Kidney epithelial cell (primary cell): ENCODE measurements at regions not wholly inside any gene's neighbourhood (a gene's known extent, or its start where the extent isn't known, plus 50 kb on each side); places are given as distances from the start of the nearest gene placed in this dataset.

Source experiments
- DNase-seq: peaks from one replicate; pipeline ENCODE4 v3.0.0-alpha.2; 2010; ENCODE audit warnings: low read depth
- H3K27me3 ChIP-seq: 2 replicates; pipeline ENCODE4 v1.6.0; 2011; ENCODE audit warnings: low read length; ENCODE audit not compliant: control insufficient read depth, insufficient read depth
- H3K36me3 ChIP-seq: 2 replicates; pipeline ENCODE4 v1.5.1; 2011; ENCODE audit warnings: low read length; ENCODE audit not compliant: control insufficient read depth, insufficient read depth
- H3K4me3 ChIP-seq: 2 replicates; pipeline ENCODE4 v1.5.1; 2011; ENCODE audit warnings: low read depth, mild to moderate bottlenecking, control low read depth, low read length
- TF ChIP-seq, protein P1 (sequence below): IDR thresholded peaks from 2 replicates; pipeline ENCODE4 v1.5.1; 2011; ENCODE audit warnings: mild to moderate bottlenecking, moderate library complexity, low read length, control low read depth, inconsistent platforms; ENCODE audit not compliant: insufficient read depth, poor library complexity, severe bottlenecking

GRCh38 chr1:218521414-218522169 lies 176.5 kb downstream of the TGFB2 start:
- Histone ChIP-seq H3K4me3 (no peak overlapping the region), H3K27me3 (no peaks in the 10 kb centered on the region), H3K36me3 (no peaks in the 10 kb centered on the region)
- no peak for DNase-seq
- TF ChIP-seq, protein P1, sequence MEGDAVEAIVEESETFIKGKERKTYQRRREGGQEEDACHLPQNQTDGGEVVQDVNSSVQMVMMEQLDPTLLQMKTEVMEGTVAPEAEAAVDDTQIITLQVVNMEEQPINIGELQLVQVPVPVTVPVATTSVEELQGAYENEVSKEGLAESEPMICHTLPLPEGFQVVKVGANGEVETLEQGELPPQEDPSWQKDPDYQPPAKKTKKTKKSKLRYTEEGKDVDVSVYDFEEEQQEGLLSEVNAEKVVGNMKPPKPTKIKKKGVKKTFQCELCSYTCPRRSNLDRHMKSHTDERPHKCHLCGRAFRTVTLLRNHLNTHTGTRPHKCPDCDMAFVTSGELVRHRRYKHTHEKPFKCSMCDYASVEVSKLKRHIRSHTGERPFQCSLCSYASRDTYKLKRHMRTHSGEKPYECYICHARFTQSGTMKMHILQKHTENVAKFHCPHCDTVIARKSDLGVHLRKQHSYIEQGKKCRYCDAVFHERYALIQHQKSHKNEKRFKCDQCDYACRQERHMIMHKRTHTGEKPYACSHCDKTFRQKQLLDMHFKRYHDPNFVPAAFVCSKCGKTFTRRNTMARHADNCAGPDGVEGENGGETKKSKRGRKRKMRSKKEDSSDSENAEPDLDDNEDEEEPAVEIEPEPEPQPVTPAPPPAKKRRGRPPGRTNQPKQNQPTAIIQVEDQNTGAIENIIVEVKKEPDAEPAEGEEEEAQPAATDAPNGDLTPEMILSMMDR, result peak; percentile 29

- Histone ChIP-seq H3K27me3 (no peaks in the 10 kb centered on the region), H3K4me3 (no peak overlapping the region), H3K36me3 (no peaks in the 10 kb centered on the region)
- no peak for DNase-seq
- TF ChIP-seq, protein P1, result no peak
These were observed 179.4 kb downstream of the TGFB2 start for GRCh38 chr1:218524526-218524925.

DNA sequence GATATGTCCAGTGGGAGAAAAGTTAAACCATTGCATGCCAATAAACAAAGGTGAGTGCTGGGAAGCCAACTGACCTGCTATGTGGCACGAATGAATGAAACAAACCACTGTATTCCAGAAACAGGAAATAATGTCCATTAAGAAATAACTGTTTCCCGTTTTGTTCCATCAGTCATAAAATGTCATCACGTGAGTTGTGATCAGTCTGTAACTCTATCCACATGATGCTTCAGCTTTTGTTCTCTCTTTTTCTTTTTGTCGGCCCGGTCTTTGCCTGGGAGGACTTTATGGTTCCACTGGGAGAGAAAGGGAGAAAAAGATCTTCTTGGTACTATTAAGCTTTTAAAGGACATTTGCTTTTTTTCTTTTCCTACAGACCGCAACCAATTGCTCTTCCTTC lies 179.9 kb downstream of the TGFB2 start:
- H3K27me3 ChIP-seq, result no peaks in the 10 kb centered on the region
- DNase-seq, result no peak
- H3K4me3 ChIP-seq, result no peak overlapping the region
- H3K36me3 ChIP-seq, result no peaks in the 10 kb centered on the region
- TF ChIP-seq, protein P1, result no peak

GRCh38 chr1:218525451-218526197 lies 180.5 kb downstream of the TGFB2 start:
- Histone ChIP-seq H3K36me3 (no peaks in the 10 kb centered on the region), H3K4me3 (no peak overlapping the region), H3K27me3 (no peaks in the 10 kb centered on the region)
- DNase-seq, result no peak
- TF ChIP-seq, protein P1, result no peak

DNA sequence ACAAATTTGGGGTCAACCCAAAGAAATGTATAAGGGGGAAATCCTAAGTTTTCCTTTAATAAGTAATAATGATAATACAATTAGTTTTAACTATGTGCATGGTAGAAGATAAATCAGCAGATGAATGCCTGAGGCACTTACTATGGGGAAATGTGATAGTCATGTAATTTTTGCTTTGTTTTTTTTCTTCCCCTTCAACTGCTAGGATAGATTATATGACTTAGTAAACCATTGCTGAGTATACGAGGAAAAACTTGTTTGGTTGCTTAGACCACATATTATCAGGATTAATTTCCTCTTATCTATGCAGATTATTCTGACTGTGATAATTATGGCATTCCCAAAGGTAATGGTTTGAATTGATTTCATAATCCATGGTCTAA lies 181.1 kb downstream of the TGFB2 start:
- TF ChIP-seq, protein P1, result no peak
- Histone ChIP-seq H3K36me3 (no peaks in the 10 kb centered on the region), H3K4me3 (no peak overlapping the region), H3K27me3 (no peaks in the 10 kb centered on the region)
- DNase-seq, result no peak
